Hepatocyte (in vitro differentiated cells): ENCODE measurements at regions not wholly inside any gene's neighbourhood (a gene's known extent, or its start where the extent isn't known, plus 50 kb on each side); places are given as distances from the start of the nearest gene placed in this dataset.
"Not testable (repeated sequence)": the region's sequence is repeated elsewhere in the genome, so short reads cannot be mapped to it uniquely, and the experiment has no call there.

ENCODE experiments used
- DNase-seq: peaks from one replicate; pipeline ENCODE4 v3.0.0-alpha.2; 2016; ENCODE audit warnings: low spot score
- H2AFZ ChIP-seq: fragments of 200-600 bp; sonication (generic); 2 replicates; pipeline ENCODE4 v1.6.0; 2016; ENCODE audit warnings: antibody characterized with exemption, mild to moderate bottlenecking
- H3K27ac ChIP-seq: fragments of 200-600 bp; sonication (generic); 2 replicates; pipeline ENCODE4 v1.5.1; 2016; ENCODE audit warnings: mild to moderate bottlenecking
- H3K27me3 ChIP-seq: fragments of 200-600 bp; sonication (generic); 2 replicates; pipeline ENCODE4 v1.6.1; 2016
- H3K36me3 ChIP-seq: fragments of 200-600 bp; sonication (generic); replicated peaks from 2 replicates; pipeline ENCODE4 v1.5.1; 2016; ENCODE audit warnings: low read depth; ENCODE audit not compliant: insufficient read depth
- H3K4me1 ChIP-seq: fragments of 200-600 bp; sonication (generic); 2 replicates; pipeline ENCODE4 v1.5.1; 2016; ENCODE audit warnings: mild to moderate bottlenecking, moderate library complexity; ENCODE audit not compliant: insufficient read depth
- H3K4me2 ChIP-seq: fragments of 200-600 bp; sonication (generic); 2 replicates; pipeline ENCODE4 v1.6.0; 2016
- H3K4me3 ChIP-seq: fragments of 200-600 bp; sonication (generic); 2 replicates; pipeline ENCODE4 v1.5.1; 2016; ENCODE audit warnings: mild to moderate bottlenecking
- H3K79me2 ChIP-seq: fragments of 200-600 bp; sonication (generic); 2 replicates; pipeline ENCODE4 v1.6.0; 2017; ENCODE audit warnings: mild to moderate bottlenecking
- H3K9me2 ChIP-seq: fragments of 200-600 bp; sonication (generic); replicated peaks from 2 replicates; pipeline ENCODE4 v1.6.0; 2017; ENCODE audit warnings: mild to moderate bottlenecking; ENCODE audit not compliant: insufficient read depth
- H3K9me3 ChIP-seq: fragments of 200-600 bp; sonication (generic); 2 replicates; pipeline ENCODE4 v1.5.1; 2016; ENCODE audit warnings: low read depth, mild to moderate bottlenecking
- H4K20me1 ChIP-seq: fragments of 200-600 bp; sonication (generic); 2 replicates; pipeline ENCODE4 v1.6.0; 2016; ENCODE audit warnings: mild to moderate bottlenecking; ENCODE audit not compliant: insufficient read depth, poor library complexity, severe bottlenecking
- CTCF ChIP-seq: fragments of 200-600 bp; sonication (generic); IDR thresholded peaks from 2 replicates; pipeline ENCODE4 v1.5.1; 2016; ENCODE audit warnings: antibody characterized with exemption, mild to moderate bottlenecking; ENCODE audit not compliant: poor library complexity
- EZH2 ChIP-seq: fragments of 200-600 bp; sonication (generic); IDR thresholded peaks from 2 replicates; pipeline ENCODE4 v1.6.1; 2016; ENCODE audit warnings: antibody characterized with exemption, mild to moderate bottlenecking, borderline replicate concordance
- EZH2phosphoT487 ChIP-seq: fragments of 200-600 bp; sonication (generic); IDR thresholded peaks from one replicate; pipeline ENCODE4 v1.6.1; 2018; ENCODE audit warnings: antibody characterized with exemption, mild to moderate bottlenecking, low read depth, moderate library complexity; ENCODE audit not compliant: unreplicated experiment, severe bottlenecking
- WGBS: methylation state at CpG from one replicate; pipeline ENCODE4 v1.1.6; 2016; ENCODE audit warnings: low lambda C conversion rate; ENCODE audit errors: missing lambda C conversion rate; 5-methylcytosine and 5-hydroxymethylcytosine counted together

GRCh38 chr3:178109691-178110090, 426.5 kb upstream of the KCNMB2 start:
- H3K9me2 ChIP-seq, result no peaks in the 10 kb centered on the region
- H3K36me3 ChIP-seq, result no peaks in the 10 kb centered on the region
- DNase-seq, result no peak
- TF ChIP-seq EZH2, result no peak
- TF ChIP-seq EZH2phosphoT487, result no peak
- no peak for TF ChIP-seq CTCF
- H2AFZ ChIP-seq, result no peak overlapping the region
- no peaks in the 10 kb centered on the region for H4K20me1 ChIP-seq
- H3K4me2 ChIP-seq, result no peak overlapping the region
- 49% methylated on average over 2 of the region's 2 CpGs for WGBS
- H3K9me3 ChIP-seq, result no peaks in the 10 kb centered on the region
- no peaks in the 10 kb centered on the region for H3K4me1 ChIP-seq
- no peak overlapping the region for H3K27ac ChIP-seq
- no peaks in the 10 kb centered on the region for H3K27me3 ChIP-seq
- H3K79me2 ChIP-seq, result no peaks in the 10 kb centered on the region
- H3K4me3 ChIP-seq, result no peak overlapping the region

GRCh38 chr3:178112134-178112533, 424.1 kb upstream of the KCNMB2 start:
- Histone ChIP-seq H3K36me3 (no peaks in the 10 kb centered on the region), H3K27me3 (no peaks in the 10 kb centered on the region), H3K4me2 (no peak overlapping the region), H3K79me2 (no peaks in the 10 kb centered on the region), H3K4me1 (no peaks in the 10 kb centered on the region), H3K27ac (no peak overlapping the region), H4K20me1 (no peaks in the 10 kb centered on the region), H3K4me3 (no peak overlapping the region), H3K9me2 (no peaks in the 10 kb centered on the region), H2AFZ (no peak overlapping the region), H3K9me3 (no peaks in the 10 kb centered on the region)
- TF ChIP-seq EZH2phosphoT487 (no peak), CTCF (no peak), EZH2 (no peak)
- no peak for DNase-seq
- 95% methylated on average over 6 of the region's 6 CpGs for WGBS

GRCh38 chr3:178112552-178112951, 423.7 kb upstream of the KCNMB2 start:
- not testable (repeated sequence) for H3K4me2 ChIP-seq, H3K4me1 ChIP-seq, H4K20me1 ChIP-seq, DNase-seq, H2AFZ ChIP-seq, H3K36me3 ChIP-seq, H3K9me3 ChIP-seq, H3K9me2 ChIP-seq, H3K4me3 ChIP-seq, H3K27ac ChIP-seq, H3K79me2 ChIP-seq, H3K27me3 ChIP-seq
- 93% methylated on average over 1 of the region's 1 CpG for WGBS

- Histone ChIP-seq H3K27ac (no peak overlapping the region), H3K27me3 (no peaks in the 10 kb centered on the region), H3K79me2 (no peaks in the 10 kb centered on the region), H3K4me3 (no peak overlapping the region), H2AFZ (no peak overlapping the region), H3K9me2 (no peaks in the 10 kb centered on the region), H3K9me3 (no peaks in the 10 kb centered on the region), H4K20me1 (no peaks in the 10 kb centered on the region), H3K36me3 (no peaks in the 10 kb centered on the region), H3K4me2 (no peak overlapping the region), H3K4me1 (no peaks in the 10 kb centered on the region)
- 86% methylated on average over 3 of the region's 3 CpGs for WGBS
- DNase-seq, result no peak
- TF ChIP-seq CTCF, result no peak
- no peak for TF ChIP-seq EZH2
- no peak for TF ChIP-seq EZH2phosphoT487
These were observed 418.6 kb upstream of the KCNMB2 start for GRCh38 chr3:178117641-178118040.

- H3K9me3 ChIP-seq, H3K36me3 ChIP-seq, H3K79me2 ChIP-seq, DNase-seq, H2AFZ ChIP-seq, H4K20me1 ChIP-seq, H3K9me2 ChIP-seq, H3K4me1 ChIP-seq, H3K27me3 ChIP-seq, H3K4me3 ChIP-seq, H3K4me2 ChIP-seq: not testable (repeated sequence)
- H3K27ac ChIP-seq, result peak overlapping the region; percentile 51
- whole genome bisulfite sequencing, result 89% methylated on average over 6 of the region's 6 CpGs
These were observed 416.5 kb upstream of the KCNMB2 start for GRCh38 chr3:178119608-178120295.
